Tibial nerve (tissue), 4 donors: ENCODE measurements at regions not wholly inside any gene's neighbourhood (a gene's known extent, or its start where the extent isn't known, plus 50 kb on each side); places are given as distances from the start of the nearest gene placed in this dataset.
"Not testable (repeated sequence)": the region's sequence is repeated elsewhere in the genome, so short reads cannot be mapped to it uniquely, and the experiment has no call there.

Source experiments
- DNase-seq, 2 donors: peaks; one replicate each; pipeline ENCODE4 v3.0.0-alpha.2; 2019; ENCODE audit warnings: low spot score in 2 of 2
- H3K27ac ChIP-seq, 4 donors: fragments of 200-600 bp; sonication (generic) in 3 of 4; one replicate each; pipeline ENCODE4 v1.5.1; 2017 to 2019; ENCODE audit warnings: mild to moderate bottlenecking in 1 of 4
- H3K27me3 ChIP-seq, 2 donors: fragments of 200-600 bp; sonication (generic) in 1 of 2; one replicate each; pipeline versions ENCODE4 v1.5.1 to v1.6.0; 2017 to 2019
- H3K36me3 ChIP-seq, 3 donors: fragments of 200-600 bp; sonication (generic); one replicate each; pipeline ENCODE4 v1.5.1; 2018 to 2019
- H3K4me1 ChIP-seq, 4 donors: fragments of 200-600 bp; sonication (generic) in 3 of 4; one replicate each; pipeline ENCODE4 v1.5.1; 2017 to 2019
- H3K4me3 ChIP-seq, 4 donors: fragments of 200-600 bp; sonication (generic) in 3 of 4; one replicate each; pipeline ENCODE4 v1.5.1; 2017 to 2019; ENCODE audit warnings: mild to moderate bottlenecking in 1 of 4, moderate library complexity in 1 of 4
- H3K9me3 ChIP-seq, 4 donors: fragments of 200-600 bp; sonication (generic) in 3 of 4; one replicate each; pipeline ENCODE4 v1.5.1; 2017 to 2019
- EP300 ChIP-seq, 2 donors: sonication (generic); formaldehyde crosslinking; IDR thresholded peaks; one replicate each; pipeline ENCODE4 v1.6.1; 2017; ENCODE audit warnings: antibody characterized with exemption in 2 of 2, mild to moderate bottlenecking in 1 of 2
- POLR2A ChIP-seq, 2 donors: fragments of 450-650 bp; IDR thresholded peaks; one replicate each; pipeline ENCODE4 v1.6.1; 2017; ENCODE audit warnings: antibody characterized with exemption in 2 of 2, mild to moderate bottlenecking in 2 of 2, moderate library complexity in 2 of 2
- WGBS, 2 donors: methylation state at CpG; one replicate each; pipeline ENCODE4 v1.1.5; 2018; 5-methylcytosine and 5-hydroxymethylcytosine counted together
- TF ChIP-seq, protein P1 (sequence below), 5 experiments: fragments of 200-600 bp in 3 of 5; fragments of 450-650 bp in 2 of 5; sonication (generic) in 3 of 5; IDR thresholded peaks; one replicate each; pipeline ENCODE4 v1.5.1; 2016 to 2019; ENCODE audit warnings: antibody characterized with exemption in 5 of 5, mild to moderate bottlenecking in 3 of 5, moderate library complexity in 2 of 5

DNA sequence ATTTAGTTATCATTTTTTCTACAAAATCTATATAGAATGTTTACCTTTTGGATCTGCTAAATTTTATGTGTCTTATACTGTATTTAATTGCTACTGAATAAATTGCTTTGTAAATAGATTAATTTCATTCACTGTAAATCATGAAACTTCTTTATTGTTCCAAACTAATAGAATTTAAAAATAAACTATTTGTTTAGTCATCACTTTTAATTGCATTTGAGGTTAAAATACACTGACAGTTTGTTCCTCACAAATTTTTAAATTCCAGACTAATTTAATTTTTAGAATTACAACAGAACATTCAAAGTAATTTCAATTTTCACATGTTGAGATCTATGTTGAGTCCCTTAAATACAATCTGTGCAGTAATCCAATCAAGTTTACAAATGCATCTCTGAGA is 1633.2 kb upstream of the NUDT12 start:
- H3K27me3 ChIP-seq, result no peaks in the 10 kb centered on the region
- TF ChIP-seq EP300 (IDR thresholded peaks at IDR 0.05) (no peak), POLR2A (IDR thresholded peaks at IDR 0.05) (no peak)
- TF ChIP-seq, protein P1, sequence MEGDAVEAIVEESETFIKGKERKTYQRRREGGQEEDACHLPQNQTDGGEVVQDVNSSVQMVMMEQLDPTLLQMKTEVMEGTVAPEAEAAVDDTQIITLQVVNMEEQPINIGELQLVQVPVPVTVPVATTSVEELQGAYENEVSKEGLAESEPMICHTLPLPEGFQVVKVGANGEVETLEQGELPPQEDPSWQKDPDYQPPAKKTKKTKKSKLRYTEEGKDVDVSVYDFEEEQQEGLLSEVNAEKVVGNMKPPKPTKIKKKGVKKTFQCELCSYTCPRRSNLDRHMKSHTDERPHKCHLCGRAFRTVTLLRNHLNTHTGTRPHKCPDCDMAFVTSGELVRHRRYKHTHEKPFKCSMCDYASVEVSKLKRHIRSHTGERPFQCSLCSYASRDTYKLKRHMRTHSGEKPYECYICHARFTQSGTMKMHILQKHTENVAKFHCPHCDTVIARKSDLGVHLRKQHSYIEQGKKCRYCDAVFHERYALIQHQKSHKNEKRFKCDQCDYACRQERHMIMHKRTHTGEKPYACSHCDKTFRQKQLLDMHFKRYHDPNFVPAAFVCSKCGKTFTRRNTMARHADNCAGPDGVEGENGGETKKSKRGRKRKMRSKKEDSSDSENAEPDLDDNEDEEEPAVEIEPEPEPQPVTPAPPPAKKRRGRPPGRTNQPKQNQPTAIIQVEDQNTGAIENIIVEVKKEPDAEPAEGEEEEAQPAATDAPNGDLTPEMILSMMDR (IDR thresholded peaks at IDR 0.05), result no peak
- no peak for DNase-seq
- no peaks in the 10 kb centered on the region for H3K36me3 ChIP-seq
- H3K4me1 ChIP-seq, result no peaks in the 10 kb centered on the region
- peaks cover 0 to 11% (median 0%) of the 10 kb centered on the region in 4 donors for H3K9me3 ChIP-seq
- no peak overlapping the region for H3K27ac ChIP-seq
- no peak overlapping the region for H3K4me3 ChIP-seq

DNA sequence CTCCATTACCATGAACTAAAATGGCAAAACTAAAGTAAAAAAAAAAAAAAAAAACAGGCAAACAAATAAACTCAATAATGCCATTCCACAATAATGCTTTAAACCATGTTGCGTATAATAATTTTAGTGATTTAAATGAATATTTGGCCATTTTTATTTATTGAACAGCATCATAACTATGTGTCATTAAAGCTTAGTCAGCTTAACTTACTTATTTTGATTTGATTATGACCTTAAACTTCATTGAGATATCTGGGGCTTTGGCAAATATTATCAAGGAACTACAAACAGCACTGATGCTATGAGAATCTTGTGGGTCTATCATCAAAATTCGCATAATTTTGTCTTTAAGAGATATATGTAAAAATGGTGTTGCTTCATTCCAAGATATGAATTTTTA is 1610.3 kb upstream of the NUDT12 start:
- no peaks in the 10 kb centered on the region for H3K4me1 ChIP-seq
- no peaks in the 10 kb centered on the region for H3K36me3 ChIP-seq
- H3K27me3 ChIP-seq, result no peaks in the 10 kb centered on the region
- no peaks in the 10 kb centered on the region for H3K9me3 ChIP-seq
- no peak overlapping the region for H3K27ac ChIP-seq
- no peak for DNase-seq
- TF ChIP-seq POLR2A (IDR thresholded peaks at IDR 0.05) (no peak), EP300 (IDR thresholded peaks at IDR 0.05) (no peak)
- TF ChIP-seq, protein P1 (IDR thresholded peaks at IDR 0.05), result no peak
- H3K4me3 ChIP-seq, result no peak overlapping the region
- WGBS, 2 donors, result 94 to 95% methylated on average over 2 of the region's 2 CpGs

DNA sequence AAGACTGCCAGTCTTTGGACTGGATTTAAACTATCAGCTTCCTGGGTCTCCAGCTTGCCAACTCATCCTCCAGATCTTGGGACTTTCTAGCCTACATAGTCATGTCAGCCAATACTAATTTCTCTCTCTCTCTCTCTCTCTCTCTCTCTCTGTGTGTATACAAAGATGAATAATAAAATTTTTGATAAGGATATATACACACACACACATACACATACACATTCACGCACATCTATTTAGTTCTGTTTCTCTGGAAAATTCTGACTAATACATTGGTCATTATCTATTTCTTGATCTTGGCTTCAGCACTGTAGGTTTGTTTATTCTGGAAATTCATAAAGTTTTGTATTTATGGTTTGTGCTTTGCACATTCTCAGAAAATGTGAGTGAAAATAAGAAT is 1606.2 kb upstream of the NUDT12 start:
- no peaks in the 10 kb centered on the region for H3K9me3 ChIP-seq
- DNase-seq, result no peak
- no peaks in the 10 kb centered on the region for H3K4me1 ChIP-seq
- no peak overlapping the region for H3K27ac ChIP-seq
- H3K36me3 ChIP-seq, result no peaks in the 10 kb centered on the region
- TF ChIP-seq EP300 (IDR thresholded peaks at IDR 0.05), result no peak
- TF ChIP-seq, protein P1 (IDR thresholded peaks at IDR 0.05), result no peak
- no peak for TF ChIP-seq POLR2A (IDR thresholded peaks at IDR 0.05)
- no peaks in the 10 kb centered on the region for H3K27me3 ChIP-seq
- H3K4me3 ChIP-seq, result no peak overlapping the region
- 74 to 80% methylated on average over 1 of the region's 1 CpG for WGBS, 2 donors

DNA sequence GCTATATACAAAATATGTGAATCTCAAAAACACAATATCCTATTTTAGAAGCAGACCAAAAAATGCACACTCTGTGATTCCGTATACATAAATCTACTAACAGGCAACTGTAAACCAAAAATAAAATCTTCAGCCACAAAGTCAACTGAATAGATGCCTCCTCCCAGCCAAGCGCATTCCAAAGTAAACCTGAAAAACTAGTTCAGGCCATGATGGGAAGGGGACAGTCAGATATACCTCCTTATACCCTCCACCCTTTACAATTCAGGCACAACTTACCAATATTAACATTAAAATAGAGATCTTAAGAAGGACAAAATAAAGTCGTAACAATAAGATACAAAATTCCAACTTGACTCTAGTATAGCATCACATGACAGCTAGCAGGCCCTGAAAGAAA is 1604.5 kb upstream of the NUDT12 start:
- H3K4me1 ChIP-seq, result no peaks in the 10 kb centered on the region
- H3K27me3 ChIP-seq, result no peaks in the 10 kb centered on the region
- no peak overlapping the region for H3K27ac ChIP-seq
- peaks cover 0 to 7% (median 0%) of the 10 kb centered on the region in 4 donors for H3K9me3 ChIP-seq
- no peak overlapping the region for H3K4me3 ChIP-seq
- no peaks in the 10 kb centered on the region for H3K36me3 ChIP-seq
- no peak for DNase-seq
- TF ChIP-seq EP300 (IDR thresholded peaks at IDR 0.05) (no peak), POLR2A (IDR thresholded peaks at IDR 0.05) (no peak)
- TF ChIP-seq, protein P1 (IDR thresholded peaks at IDR 0.05), result no peak
- 93 to 94% methylated on average over 3 of the region's 3 CpGs for WGBS, 2 donors

DNA sequence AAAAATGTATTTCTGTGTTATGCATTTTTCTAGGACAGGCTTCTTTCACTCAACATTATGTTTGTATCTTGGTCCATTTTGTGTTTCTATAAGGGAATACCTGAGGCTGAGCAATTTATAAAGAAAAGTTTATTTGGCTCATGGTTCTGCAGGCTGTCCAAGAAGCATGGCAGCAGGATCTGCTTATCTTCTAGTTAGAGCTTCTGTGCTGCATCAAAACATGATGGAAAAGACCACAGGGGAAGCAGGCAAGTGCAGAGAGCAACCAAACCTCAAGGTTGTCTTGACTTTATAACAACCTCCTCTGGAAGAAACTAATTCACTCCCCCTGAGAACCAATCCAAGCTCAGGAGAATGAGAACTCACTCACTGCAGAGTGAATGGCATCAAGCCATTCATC is 1601.0 kb upstream of the NUDT12 start:
- Histone ChIP-seq H3K4me1 (no peaks in the 10 kb centered on the region), H3K4me3 (no peak overlapping the region), H3K36me3 (no peaks in the 10 kb centered on the region), H3K9me3 (peaks cover 0 to 7% (median 0%) of the 10 kb centered on the region in 4 donors), H3K27me3 (no peaks in the 10 kb centered on the region), H3K27ac (no peak overlapping the region)
- DNase-seq, result no peak
- no peak for TF ChIP-seq EP300 (IDR thresholded peaks at IDR 0.05)
- TF ChIP-seq, protein P1 (IDR thresholded peaks at IDR 0.05), result no peak
- no peak for TF ChIP-seq POLR2A (IDR thresholded peaks at IDR 0.05)

DNA sequence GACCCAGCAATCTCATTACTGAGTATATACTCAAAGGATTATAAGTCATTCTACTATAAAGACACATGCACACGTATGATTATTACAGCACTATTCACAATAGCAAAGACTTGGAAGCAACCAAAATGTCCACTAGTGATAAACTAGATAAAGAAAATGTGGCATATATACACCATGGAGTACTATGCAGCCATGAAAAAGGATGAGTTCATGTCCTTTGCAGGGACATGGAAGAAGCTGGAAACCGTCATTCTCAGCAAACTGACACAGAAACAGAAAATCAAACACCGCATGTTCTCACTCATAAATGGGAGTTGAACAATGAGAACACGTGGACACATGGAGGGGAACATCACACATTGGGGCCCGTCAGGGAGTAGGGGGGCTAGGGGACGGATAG is 1600.0 kb upstream of the NUDT12 start:
- H3K27ac ChIP-seq, H3K4me1 ChIP-seq, H3K36me3 ChIP-seq, H3K4me3 ChIP-seq, H3K27me3 ChIP-seq, DNase-seq, H3K9me3 ChIP-seq: not testable (repeated sequence)
- 96 to 97% methylated on average over 6 of the region's 6 CpGs for whole genome bisulfite sequencing, 2 donors
